HG02610 (cell line): ENCODE measurements at regions not wholly inside any gene's neighbourhood (a gene's known extent, or its start where the extent isn't known, plus 50 kb on each side); places are given as distances from the start of the nearest gene placed in this dataset.

ENCODE experiments used
- ATAC-seq: cut with Tn5 transposase; IDR thresholded peaks from one replicate; pipeline ENCODE4 v1.9.1; 2021; ENCODE audit warnings: mild to moderate bottlenecking, moderate library complexity; ENCODE audit not compliant: unreplicated experiment

GRCh38 chr2:6495466-6495865, 370.2 kb downstream of the CMPK2 start:
- no peak for ATAC-seq

- ATAC-seq = no peak
These were observed 369.3 kb downstream of the CMPK2 start for GRCh38 chr2:6496376-6496775.

GRCh38 chr2:6497048-6497447, 368.7 kb downstream of the CMPK2 start:
- no peak for ATAC-seq

GRCh38 chr2:6498841-6499240, 366.9 kb downstream of the CMPK2 start:
- no peak for ATAC-seq

GRCh38 chr2:6499691-6500090, 366.0 kb downstream of the CMPK2 start:
- no peak for ATAC-seq

- no peak for ATAC-seq
These were observed 359.3 kb downstream of the CMPK2 start for GRCh38 chr2:6506361-6506794.

- ATAC-seq = no peak
These were observed 358.8 kb downstream of the CMPK2 start for GRCh38 chr2:6506859-6507258.

- no peak for ATAC-seq
These were observed 355.2 kb downstream of the CMPK2 start for GRCh38 chr2:6510532-6510931.

GRCh38 chr2:6512589-6512988, 353.1 kb downstream of the CMPK2 start:
- ATAC-seq = no peak

- ATAC-seq = no peak
These were observed 349.0 kb downstream of the CMPK2 start for GRCh38 chr2:6516674-6517073.

GRCh38 chr2:6518361-6518760, 347.3 kb downstream of the CMPK2 start:
- no peak for ATAC-seq

GRCh38 chr2:6523476-6523875, 342.2 kb downstream of the CMPK2 start:
- ATAC-seq = no peak

- no peak for ATAC-seq
These were observed 340.8 kb downstream of the CMPK2 start for GRCh38 chr2:6524691-6525474.

- no peak for ATAC-seq
These were observed 340.2 kb downstream of the CMPK2 start for GRCh38 chr2:6525475-6525964.

GRCh38 chr2:6526093-6526824, 339.4 kb downstream of the CMPK2 start:
- no peak for ATAC-seq

GRCh38 chr2:6531304-6531703, 334.4 kb downstream of the CMPK2 start:
- ATAC-seq = no peak

- no peak for ATAC-seq
These were observed 330.1 kb downstream of the CMPK2 start for GRCh38 chr2:6535572-6535971.

GRCh38 chr2:6538607-6539006, 327.1 kb downstream of the CMPK2 start:
- no peak for ATAC-seq

GRCh38 chr2:6545336-6545735, 320.4 kb downstream of the CMPK2 start:
- no peak for ATAC-seq

- ATAC-seq = no peak
These were observed 319.9 kb downstream of the CMPK2 start for GRCh38 chr2:6545795-6546194.

GRCh38 chr2:6554466-6554865, 311.2 kb downstream of the CMPK2 start:
- no peak for ATAC-seq

GRCh38 chr2:6556755-6557154, 309.0 kb downstream of the CMPK2 start:
- no peak for ATAC-seq
